ENCODE measurements at regions not wholly inside any gene's neighbourhood (a gene's known extent, or its start where the extent isn't known, plus 50 kb on each side); places are given as distances from the start of the nearest gene placed in this dataset.

- TF ChIP-seq EZH2 (IDR thresholded peaks at IDR 0.05; ENCODE audit: borderline replicate concordance, low read length) (no peak), CTCF (conservative IDR thresholded peaks at IDR 0.05 in 1 of 2, IDR thresholded peaks at IDR 0.05 in 1 of 2; ENCODE audit: extremely low read depth in 1 of 2, insufficient read depth in 1 of 2, low read depth in 1 of 2, low read length in 2 of 2) (no peak)
These were observed 124.5 kb downstream of the EIF4E start for GRCh38 chr4:98804403-98804802.

All from mammary epithelial cell (primary cell).